H7 (cell line): ENCODE measurements at regions not wholly inside any gene's neighbourhood (a gene's known extent, or its start where the extent isn't known, plus 50 kb on each side); places are given as distances from the start of the nearest gene placed in this dataset.
"Not testable (repeated sequence)": the region's sequence is repeated elsewhere in the genome, so short reads cannot be mapped to it uniquely, and the experiment has no call there.

Source experiments
- DNase-seq: peaks from one replicate; pipeline ENCODE4 v3.0.0; 2012
- H3K27me3 ChIP-seq: 2 replicates; pipeline ENCODE4 v1.6.0; 2011; ENCODE audit warnings: mild to moderate bottlenecking, low read length; ENCODE audit not compliant: control insufficient read depth, insufficient read depth
- H3K36me3 ChIP-seq: replicated peaks from 2 replicates; pipeline ENCODE4 v1.5.1; 2011; ENCODE audit warnings: low read length; ENCODE audit not compliant: control insufficient read depth, insufficient read depth
- H3K4me3 ChIP-seq: 2 replicates; pipeline ENCODE4 v1.5.1; 2011; ENCODE audit warnings: low read depth, mild to moderate bottlenecking, control low read depth, low read length, moderate library complexity; ENCODE audit not compliant: insufficient read depth

DNA sequence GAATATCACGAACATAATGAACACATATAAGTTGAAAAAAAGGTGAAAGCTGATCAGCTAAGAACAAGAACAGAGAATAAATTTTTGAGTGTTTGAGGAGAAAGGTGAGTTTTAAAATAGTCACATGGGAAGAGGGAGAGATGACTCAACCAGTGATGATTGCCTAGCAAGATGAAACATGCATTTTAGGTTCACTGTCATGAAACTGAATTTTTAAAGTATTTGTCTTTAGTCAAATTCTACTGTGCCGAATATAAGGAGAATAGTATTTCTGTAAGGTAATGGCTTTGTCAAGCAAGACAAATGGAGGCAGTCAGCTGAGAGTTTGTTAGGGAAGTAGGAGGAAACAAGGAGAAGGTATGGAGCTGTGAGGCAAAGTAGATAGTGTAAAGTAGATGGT, 2557.4 kb downstream of the PCDH9 start:
- no peaks in the 10 kb centered on the region for H3K36me3 ChIP-seq
- no peak overlapping the region for H3K4me3 ChIP-seq
- DNase-seq: no peak
- H3K27me3 ChIP-seq: no peaks in the 10 kb centered on the region

DNA sequence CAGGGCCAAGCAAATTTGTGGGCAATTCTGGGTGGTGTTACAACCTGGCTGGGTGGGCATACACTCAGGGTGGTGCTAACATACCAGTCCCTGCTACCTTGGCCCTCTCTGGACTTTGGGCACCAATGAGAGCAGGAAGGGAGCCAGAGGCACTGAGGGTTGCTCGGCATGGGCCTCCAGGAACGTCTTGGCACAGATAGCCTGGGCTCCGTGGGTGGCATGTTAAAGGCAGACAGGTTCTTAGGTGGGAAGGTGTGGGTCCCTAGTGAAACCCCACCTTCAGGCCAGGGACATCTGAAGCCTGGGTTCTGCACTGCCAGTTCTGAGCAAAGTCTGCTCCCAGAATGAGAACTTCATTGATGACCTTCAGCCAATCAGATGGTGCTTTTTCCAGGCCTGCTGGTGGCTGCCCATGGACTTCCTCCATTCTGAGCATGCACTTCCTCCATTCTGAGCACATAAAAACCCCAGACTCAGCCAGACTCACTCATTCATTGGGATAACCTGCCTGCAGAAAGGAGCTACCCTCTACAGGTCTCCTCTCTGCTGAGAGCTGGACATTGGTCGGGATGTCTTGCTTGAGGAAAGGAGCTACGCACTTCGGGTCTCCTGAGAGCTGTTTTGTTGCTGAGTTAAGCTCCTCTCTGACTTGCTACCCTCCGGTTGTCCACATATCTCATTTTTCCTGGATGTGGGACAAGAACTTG, 2567.1 kb downstream of the PCDH9 start:
- no peak overlapping the region for H3K4me3 ChIP-seq
- no peaks in the 10 kb centered on the region for H3K36me3 ChIP-seq
- no peak for DNase-seq
- no peaks in the 10 kb centered on the region for H3K27me3 ChIP-seq

DNA sequence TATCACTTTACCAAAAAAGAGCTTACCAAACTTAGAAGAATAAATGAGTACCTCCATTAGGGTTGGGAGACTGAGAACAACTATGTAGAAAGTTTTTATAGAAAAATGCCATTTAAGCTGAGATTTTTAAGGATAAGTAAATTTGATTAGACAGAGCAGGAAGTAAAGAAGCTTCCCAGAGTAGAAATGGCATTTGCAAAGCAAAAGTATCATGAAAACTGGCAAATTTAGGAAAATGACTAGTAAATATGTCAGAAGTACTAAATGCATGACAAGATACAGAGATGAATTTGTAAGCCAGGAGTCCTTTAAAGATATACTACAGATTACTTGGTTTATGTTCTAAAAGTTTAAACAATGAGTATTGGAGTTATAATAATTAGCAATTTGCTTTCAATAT, 2581.8 kb downstream of the PCDH9 start:
- Histone ChIP-seq H3K4me3 (no peak overlapping the region), H3K36me3 (no peaks in the 10 kb centered on the region), H3K27me3 (no peaks in the 10 kb centered on the region)
- DNase-seq: no peak

- Histone ChIP-seq H3K36me3 (no peaks in the 10 kb centered on the region), H3K27me3 (no peaks in the 10 kb centered on the region), H3K4me3 (no peak overlapping the region)
- DNase-seq: no peak
Observed at GRCh38 chr13:64643066-64643465, 2587.1 kb downstream of the PCDH9 start.

- Histone ChIP-seq H3K27me3 (no peaks in the 10 kb centered on the region), H3K36me3 (no peaks in the 10 kb centered on the region), H3K4me3 (no peak overlapping the region)
- no peak for DNase-seq
Observed at GRCh38 chr13:64640002-64640401, 2590.1 kb downstream of the PCDH9 start.

GRCh38 chr13:64639206-64639605, 2590.9 kb downstream of the PCDH9 start:
- Histone ChIP-seq H3K4me3 (no peak overlapping the region), H3K36me3 (no peaks in the 10 kb centered on the region), H3K27me3 (no peaks in the 10 kb centered on the region)

GRCh38 chr13:64633948-64634347, 2596.2 kb downstream of the PCDH9 start:
- Histone ChIP-seq H3K4me3 (no peak overlapping the region), H3K27me3 (no peaks in the 10 kb centered on the region), H3K36me3 (no peaks in the 10 kb centered on the region)
- no peak for DNase-seq

More at GRCh38 chr13:64639206-64639605, 2590.9 kb downstream of the PCDH9 start:
- DNase-seq: no peak

DNA sequence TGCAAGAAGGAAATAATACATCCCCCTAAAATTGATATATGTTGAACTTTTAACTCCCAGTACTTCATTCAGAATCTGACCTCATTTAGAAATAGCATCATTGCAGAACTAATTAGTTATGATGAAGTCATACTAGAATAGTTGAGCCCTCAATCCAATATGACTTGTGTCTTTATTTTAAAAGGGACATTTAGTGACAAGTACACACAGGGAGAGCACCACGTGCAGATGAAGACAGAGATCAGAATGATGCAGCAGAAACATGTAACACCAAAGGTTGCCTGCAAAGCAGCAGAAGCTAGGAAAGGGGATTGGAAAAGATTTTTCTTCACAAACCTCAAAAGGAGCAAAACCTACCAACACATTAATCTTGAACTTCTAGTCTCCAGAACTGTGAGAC, 2602.5 kb downstream of the PCDH9 start:
- no peak for DNase-seq
- H3K27me3 ChIP-seq: no peaks in the 10 kb centered on the region
- H3K4me3 ChIP-seq: no peak overlapping the region
- H3K36me3 ChIP-seq: no peaks in the 10 kb centered on the region

DNA sequence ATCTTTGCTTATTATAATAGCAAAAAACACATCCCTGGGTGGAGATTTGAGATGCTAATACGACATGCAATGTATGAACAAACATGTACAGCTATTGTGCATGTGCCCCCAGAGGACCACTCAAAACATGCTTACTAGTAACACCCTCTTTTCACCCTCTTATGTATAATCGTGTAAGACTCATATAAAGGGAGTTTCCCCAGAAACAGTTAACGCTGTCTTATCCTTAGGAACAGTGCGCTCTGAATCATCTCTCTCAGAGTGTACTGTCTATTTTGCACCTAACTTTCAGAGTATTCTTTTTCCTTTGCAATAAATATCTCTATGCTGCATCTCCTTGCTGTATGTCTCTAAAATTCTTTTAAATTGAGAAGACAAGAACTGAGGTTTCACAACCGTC, 2604.0 kb downstream of the PCDH9 start:
- Histone ChIP-seq H3K27me3 (no peaks in the 10 kb centered on the region), H3K36me3 (no peaks in the 10 kb centered on the region), H3K4me3 (no peak overlapping the region)
- no peak for DNase-seq

DNA sequence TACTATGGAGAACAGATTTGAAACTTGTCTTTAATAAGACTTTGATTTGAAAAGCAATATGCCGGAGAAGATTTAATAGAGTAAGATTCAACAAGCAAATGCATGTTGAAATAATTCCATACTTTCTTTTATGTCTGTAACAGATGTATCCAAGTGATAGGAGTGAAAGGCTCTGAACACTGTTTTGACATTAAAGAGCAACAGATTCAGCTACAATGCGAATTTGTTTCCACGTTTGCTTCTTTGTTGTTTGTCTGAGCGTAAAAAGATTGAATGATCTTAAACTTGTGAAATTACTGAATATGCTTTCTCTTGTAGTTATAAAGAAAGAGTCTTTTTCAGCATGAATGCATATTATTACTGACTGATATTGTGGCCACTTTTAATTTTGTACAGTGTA, 2612.9 kb downstream of the PCDH9 start:
- no peaks in the 10 kb centered on the region for H3K27me3 ChIP-seq
- DNase-seq: no peak
- no peaks in the 10 kb centered on the region for H3K36me3 ChIP-seq
- no peak overlapping the region for H3K4me3 ChIP-seq

DNA sequence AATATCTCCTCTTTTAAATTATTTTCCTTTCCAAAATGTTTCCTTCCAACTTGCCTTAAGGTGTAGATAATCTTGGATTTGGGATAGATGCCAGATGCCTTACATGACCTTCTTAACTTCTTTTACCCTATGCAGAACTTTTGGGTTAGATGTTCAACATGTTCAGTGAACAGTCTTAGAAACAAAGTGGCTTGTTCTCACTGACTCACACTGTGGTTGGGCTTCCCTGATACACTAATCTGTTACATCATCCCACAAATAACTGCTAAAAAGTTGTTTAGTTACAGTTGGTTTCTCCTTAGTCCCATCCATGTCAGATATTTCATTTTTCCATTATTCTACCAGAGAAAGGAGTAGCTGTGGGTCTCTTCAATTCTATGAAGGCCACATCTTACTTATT, 2638.2 kb downstream of the PCDH9 start:
- Histone ChIP-seq H3K4me3 (no peak overlapping the region), H3K27me3 (no peaks in the 10 kb centered on the region), H3K36me3 (no peaks in the 10 kb centered on the region)
- DNase-seq: no peak

DNA sequence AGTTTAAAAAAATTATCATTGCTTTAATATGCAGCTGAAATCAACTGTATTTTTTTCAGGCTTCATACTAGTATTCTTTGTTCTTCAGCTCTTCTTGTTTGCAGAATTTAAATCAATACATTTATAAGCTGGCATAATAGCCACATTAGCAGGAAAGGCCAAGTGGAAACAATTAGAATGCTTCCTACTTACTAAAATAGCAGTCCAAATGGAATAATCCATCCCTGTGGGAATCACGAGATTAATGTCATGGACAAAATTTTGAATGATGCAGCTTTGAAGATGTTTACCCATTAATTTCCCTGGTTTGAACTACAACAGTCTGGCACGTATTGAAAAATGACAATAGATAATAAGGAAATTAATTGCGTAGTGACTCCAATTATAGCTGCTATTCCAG, 2650.8 kb downstream of the PCDH9 start:
- H3K4me3 ChIP-seq: no peak overlapping the region
- no peak for DNase-seq
- H3K27me3 ChIP-seq: no peaks in the 10 kb centered on the region

DNA sequence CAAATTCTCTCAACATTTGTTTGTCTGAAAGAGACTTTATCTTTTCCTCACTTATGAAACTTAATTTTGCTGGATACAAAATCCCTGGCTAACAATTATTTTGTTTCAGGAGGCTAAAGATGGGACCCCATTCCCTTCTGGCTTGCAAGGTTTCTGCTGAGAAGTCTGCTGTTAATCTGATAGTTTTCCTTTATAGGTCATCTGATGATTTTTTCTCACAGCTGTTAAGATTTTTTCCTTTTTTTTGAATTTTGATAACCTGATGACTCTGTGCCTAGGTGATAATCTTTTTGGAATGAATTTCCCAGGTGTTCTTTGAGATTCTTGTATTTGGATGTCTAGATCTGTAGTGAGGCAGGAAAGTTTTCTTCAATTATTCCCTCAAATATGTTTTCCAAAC, 2661.4 kb downstream of the PCDH9 start:
- Histone ChIP-seq H3K4me3 (no peak overlapping the region), H3K36me3 (no peaks in the 10 kb centered on the region), H3K27me3 (no peaks in the 10 kb centered on the region)
- no peak for DNase-seq

More for the DNA sequence above, 2650.8 kb downstream of the PCDH9 start:
- H3K36me3 ChIP-seq: no peaks in the 10 kb centered on the region

- H3K36me3 ChIP-seq, H3K4me3 ChIP-seq, DNase-seq, H3K27me3 ChIP-seq: not testable (repeated sequence)
Observed at GRCh38 chr13:64558031-64558430, 2672.1 kb downstream of the PCDH9 start.

- no peak for DNase-seq
- no peaks in the 10 kb centered on the region for H3K27me3 ChIP-seq
- no peak overlapping the region for H3K4me3 ChIP-seq
- H3K36me3 ChIP-seq: no peaks in the 10 kb centered on the region
Observed at GRCh38 chr13:64556376-64556775, 2673.8 kb downstream of the PCDH9 start.
